ENCODE measurements at regions not wholly inside any gene's neighbourhood (a gene's known extent, or its start where the extent isn't known, plus 50 kb on each side); places are given as distances from the start of the nearest gene placed in this dataset.
"Not testable (repeated sequence)": the region's sequence is repeated elsewhere in the genome, so short reads cannot be mapped to it uniquely, and the experiment has no call there.

DNA sequence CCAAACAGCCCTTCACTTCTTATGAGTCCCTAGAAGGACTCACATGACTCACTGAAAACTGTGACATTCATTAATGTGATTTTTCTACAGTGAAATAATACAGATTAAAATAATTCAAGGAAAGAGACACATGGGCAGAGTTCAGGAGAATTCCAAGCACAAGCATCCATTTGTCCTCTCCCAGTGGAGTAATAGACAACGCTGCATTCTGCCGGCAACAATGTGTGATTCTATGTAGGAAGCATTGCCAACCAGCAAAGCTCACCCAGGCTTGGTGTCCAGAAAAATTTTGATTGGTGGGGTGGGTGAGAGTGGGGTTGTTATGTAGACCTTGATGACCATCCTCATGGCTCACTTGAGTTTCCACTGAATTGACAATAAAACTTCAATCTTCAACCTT, 123.9 kb downstream of the VPREB1 start:
- TF ChIP-seq CTCF (IDR thresholded peaks at IDR 0.05; ENCODE audit: low read depth, low read length, missing control alignments): no peak
- no peak for DNase-seq (ENCODE audit: extremely low read depth, low read depth)
- H3K4me3 ChIP-seq (replicated peaks; ENCODE audit: low read depth, low read length): no peak overlapping the region

- not testable (repeated sequence) for DNase-seq (ENCODE audit: extremely low read depth, low read depth); H3K4me3 ChIP-seq (replicated peaks; ENCODE audit: low read depth, low read length)
Observed at GRCh38 chr22:22369219-22369963, 124.8 kb downstream of the VPREB1 start.

DNA sequence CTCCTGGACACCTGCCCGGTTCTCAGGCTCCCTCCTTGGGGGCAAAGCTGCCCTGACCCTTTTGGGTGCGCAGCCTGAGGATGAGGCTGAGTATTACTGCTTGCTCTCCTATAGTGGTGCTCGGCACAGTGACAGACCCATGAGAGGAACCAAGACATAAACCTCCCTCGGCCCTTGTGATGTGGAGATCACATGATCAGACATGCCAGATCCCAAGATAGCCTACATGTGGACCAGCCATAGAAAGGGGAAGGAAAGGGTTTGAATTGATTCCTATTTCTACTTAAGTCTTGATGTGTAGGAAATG, 125.3 kb downstream of the VPREB1 start:
- DNase-seq (ENCODE audit: extremely low read depth, low read depth): no peak
- no peak for TF ChIP-seq CTCF (IDR thresholded peaks at IDR 0.05; ENCODE audit: low read depth, low read length, missing control alignments)
- H3K4me3 ChIP-seq (replicated peaks; ENCODE audit: low read depth, low read length): no peak overlapping the region

DNA sequence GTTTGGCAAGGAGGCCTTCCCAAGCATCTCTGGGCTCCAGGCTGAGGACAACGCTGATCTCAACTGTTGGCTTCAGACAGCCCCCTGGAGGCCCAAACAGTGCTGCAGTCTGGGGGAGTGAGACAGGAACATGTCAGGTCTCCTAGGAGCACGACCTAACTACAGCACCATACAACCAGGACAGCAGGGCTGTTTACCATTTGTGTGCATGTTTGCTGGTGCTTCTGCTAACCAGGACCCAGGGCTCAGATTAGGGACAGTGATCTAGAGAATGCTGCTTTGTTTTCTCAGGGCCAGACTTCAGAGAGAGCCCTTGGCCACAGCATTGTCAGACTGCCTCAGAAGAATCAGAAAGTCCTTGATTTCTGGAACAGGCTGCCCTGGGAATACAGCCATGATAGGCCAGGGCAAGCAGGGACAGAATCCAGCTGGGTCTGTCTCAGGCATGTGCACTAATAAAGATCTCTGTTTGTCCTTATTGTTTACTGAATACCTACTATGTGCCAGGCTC, 126.5 kb downstream of the VPREB1 start:
- no peak for TF ChIP-seq CTCF (IDR thresholded peaks at IDR 0.05; ENCODE audit: low read depth, low read length, missing control alignments)
- H3K4me3 ChIP-seq (replicated peaks; ENCODE audit: low read depth, low read length): no peak overlapping the region
- DNase-seq (ENCODE audit: extremely low read depth, low read depth): no peak

DNA sequence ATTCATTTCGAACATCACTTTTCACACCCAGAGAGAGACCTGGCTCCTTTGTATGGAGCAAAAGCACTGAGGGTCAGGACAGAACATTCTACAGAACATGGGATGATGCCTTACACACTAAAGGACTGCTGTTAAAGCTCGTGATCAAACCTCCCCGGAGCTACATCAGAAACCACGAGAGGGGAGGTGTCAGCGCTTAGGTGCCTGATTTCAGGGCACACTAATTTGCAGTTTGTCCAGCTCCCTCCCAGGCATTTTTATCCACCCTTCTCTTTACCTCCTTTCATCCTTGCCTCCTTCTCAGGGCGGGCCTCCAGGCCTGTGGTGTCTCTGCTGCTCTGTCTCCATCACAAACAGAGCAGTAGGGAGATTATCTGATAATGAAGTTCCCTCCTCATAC, 127.5 kb downstream of the VPREB1 start:
- no peak for DNase-seq (ENCODE audit: extremely low read depth, low read depth)
- no peak overlapping the region for H3K4me3 ChIP-seq (replicated peaks; ENCODE audit: low read depth, low read length)

GRCh38 chr22:22374163-22374562, 129.6 kb downstream of the VPREB1 start:
- TF ChIP-seq CTCF (IDR thresholded peaks at IDR 0.05; ENCODE audit: low read depth, low read length, missing control alignments): no peak
- no peak for DNase-seq (ENCODE audit: extremely low read depth, low read depth)
- no peak overlapping the region for H3K4me3 ChIP-seq (replicated peaks; ENCODE audit: low read depth, low read length)

More for the DNA sequence above, 127.5 kb downstream of the VPREB1 start:
- no peak for TF ChIP-seq CTCF (IDR thresholded peaks at IDR 0.05; ENCODE audit: low read depth, low read length, missing control alignments)

DNA sequence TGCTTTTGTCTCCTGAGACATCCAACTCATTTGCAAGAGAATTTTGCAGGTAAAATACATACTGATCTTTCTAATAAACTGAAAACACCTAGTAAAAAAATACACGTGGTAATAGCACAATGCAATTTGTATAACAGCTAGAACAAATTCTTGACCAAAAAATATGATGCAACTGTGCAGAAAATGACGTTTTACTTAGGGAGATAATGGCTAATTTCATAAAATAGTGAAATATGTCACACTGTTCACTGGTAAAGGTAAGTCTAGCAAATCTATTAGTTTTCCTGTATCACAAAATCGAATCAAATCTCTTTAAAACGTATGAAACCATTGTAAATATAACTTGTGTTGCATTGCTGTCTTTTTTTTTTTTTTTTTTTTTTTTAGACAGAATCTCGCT, 130.0 kb downstream of the VPREB1 start:
- no peak for TF ChIP-seq CTCF (IDR thresholded peaks at IDR 0.05; ENCODE audit: low read depth, low read length, missing control alignments)
- no peak for DNase-seq (ENCODE audit: extremely low read depth, low read depth)

More for the DNA sequence above, 130.0 kb downstream of the VPREB1 start:
- H3K4me3 ChIP-seq (replicated peaks; ENCODE audit: low read depth, low read length): no peak overlapping the region
